ENCODE measurements at regions not wholly inside any gene's neighbourhood (a gene's known extent, or its start where the extent isn't known, plus 50 kb on each side); places are given as distances from the start of the nearest gene placed in this dataset.
A peak's percentile ranks its signal among the peaks of the same experiment; 100 is the strongest.

DNA sequence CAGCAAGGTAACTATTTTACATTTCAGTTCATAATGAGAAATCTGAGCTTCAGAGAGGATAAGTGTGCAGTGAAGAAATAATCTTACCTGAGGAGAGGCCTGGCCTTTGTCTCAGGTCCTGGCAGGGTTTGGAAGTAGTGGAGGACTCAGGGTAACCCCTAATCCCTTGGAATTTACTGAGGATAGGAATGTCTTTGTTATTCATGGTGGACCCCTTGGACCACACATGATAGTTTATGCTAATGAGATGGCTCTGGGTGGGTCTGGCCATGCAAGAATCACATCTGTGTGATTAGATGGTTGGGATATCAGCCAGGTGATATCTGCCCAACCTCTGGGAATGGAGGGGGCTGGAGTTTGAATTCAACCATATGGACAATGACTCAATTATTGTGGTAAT lies 65.0 kb upstream of the DAZL start:
- Mint-ChIP-seq H3K9me3 (peaks cover 0 to 8% (median 2%) of the 10 kb centered on the region in 5 donors), H3K36me3 (peaks cover 0 to 8% (median 1%) of the 10 kb centered on the region in 3 donors), H3K4me1 (no peaks in the 10 kb centered on the region), H3K4me3 (no peak overlapping the region), H3K27ac (no peak overlapping the region), H3K27me3 (peaks cover 3 to 4% of the 10 kb centered on the region in 2 donors)
- DNase-seq: no peak
- no peaks in the 10 kb centered on the region for H3K4me1 ChIP-seq (ENCODE audit: insufficient read depth, low read length)
- H3K27ac ChIP-seq (ENCODE audit: low read depth, low read length): no peak overlapping the region
- H3K4me3 ChIP-seq (ENCODE audit: low read length): no peak overlapping the region
- POLR2A ChIA-PET: no interaction called here
- no peaks in the 10 kb centered on the region for H3K9me3 ChIP-seq (ENCODE audit: low read length)
- H3K36me3 ChIP-seq (ENCODE audit: insufficient read depth, low read length): no peaks in the 10 kb centered on the region
- H3K27me3 ChIP-seq (ENCODE audit: insufficient read depth, low read length, poor library complexity, severe bottlenecking): no peaks in the 10 kb centered on the region
- CTCF ChIA-PET: no interaction called here

DNA sequence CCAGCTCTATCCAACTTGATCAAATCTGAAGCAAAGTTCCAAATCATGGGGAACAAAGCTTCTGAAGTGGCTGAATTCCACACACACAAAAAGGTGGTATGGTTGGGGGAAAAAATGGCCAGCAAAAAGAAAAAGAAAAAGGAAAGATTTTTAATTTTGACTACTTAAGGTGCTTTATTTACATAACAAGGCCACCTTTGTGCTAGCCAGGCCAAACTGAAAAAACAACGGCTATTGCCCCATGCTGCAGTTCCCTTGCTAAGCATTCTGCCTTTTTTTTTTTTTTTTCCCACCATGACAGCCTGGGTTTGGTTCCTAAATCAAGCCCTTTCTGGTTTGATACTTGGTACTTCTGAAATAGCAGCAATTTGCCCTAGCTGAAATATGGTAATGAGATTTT lies 66.5 kb upstream of the DAZL start:
- H3K36me3 ChIP-seq (ENCODE audit: insufficient read depth, low read length): no peaks in the 10 kb centered on the region

DNA sequence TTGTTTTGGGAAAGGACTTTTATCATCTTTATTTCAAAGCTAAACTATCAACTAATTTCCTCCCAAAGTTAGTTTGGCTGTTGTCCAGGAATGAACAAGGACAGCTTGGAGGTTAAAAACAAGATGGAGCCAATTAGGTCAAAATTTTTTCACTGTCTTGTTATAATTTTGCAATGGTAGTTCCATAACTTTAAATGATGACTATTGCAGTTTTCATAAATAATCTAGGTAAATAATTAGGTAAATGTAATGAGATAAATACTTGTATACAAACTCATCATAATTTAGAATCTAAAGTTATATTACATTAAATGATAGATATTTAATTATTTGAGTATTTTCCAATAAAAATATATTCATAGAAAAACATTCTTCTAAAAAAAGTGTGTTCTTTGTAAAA lies 68.3 kb upstream of the DAZL start:
- Mint-ChIP-seq H3K9me3 (peaks cover 5 to 20% (median 11%) of the 10 kb centered on the region in 5 donors), H3K27me3 (peaks cover 4 to 8% of the 10 kb centered on the region in 2 donors), H3K4me1 (no peaks in the 10 kb centered on the region), H3K36me3 (peaks cover 0 to 25% (median 4%) of the 10 kb centered on the region in 3 donors), H3K27ac (no peak overlapping the region), H3K4me3 (no peak overlapping the region)
- no peaks in the 10 kb centered on the region for H3K4me1 ChIP-seq (ENCODE audit: insufficient read depth, low read length)
- POLR2A ChIA-PET: no interaction called here
- no peak overlapping the region for H3K4me3 ChIP-seq (ENCODE audit: low read length)
- H3K36me3 ChIP-seq (ENCODE audit: insufficient read depth, low read length): no peaks in the 10 kb centered on the region
- no peaks in the 10 kb centered on the region for H3K9me3 ChIP-seq (ENCODE audit: low read length)
- H3K27ac ChIP-seq (ENCODE audit: low read depth, low read length): no peak overlapping the region
- no peaks in the 10 kb centered on the region for H3K27me3 ChIP-seq (ENCODE audit: insufficient read depth, low read length, poor library complexity, severe bottlenecking)
- CTCF ChIA-PET: no interaction called here
- DNase-seq: no peak

More for the DNA sequence above, 66.5 kb upstream of the DAZL start:
- ChIA-PET POLR2A (no interaction called here), CTCF (no interaction called here)
- Mint-ChIP-seq H3K27ac (no peak overlapping the region), H3K9me3 (peaks cover 7 to 20% (median 9%) of the 10 kb centered on the region in 5 donors), H3K27me3 (peaks cover 4 to 8% of the 10 kb centered on the region in 2 donors), H3K36me3 (peaks cover 0 to 17% (median 4%) of the 10 kb centered on the region in 3 donors), H3K4me1 (no peaks in the 10 kb centered on the region), H3K4me3 (no peak overlapping the region)
- H3K9me3 ChIP-seq (ENCODE audit: low read length): no peaks in the 10 kb centered on the region
- DNase-seq: no peak
- no peaks in the 10 kb centered on the region for H3K27me3 ChIP-seq (ENCODE audit: insufficient read depth, low read length, poor library complexity, severe bottlenecking)
- H3K4me1 ChIP-seq (ENCODE audit: insufficient read depth, low read length): no peaks in the 10 kb centered on the region
- H3K27ac ChIP-seq (ENCODE audit: low read depth, low read length): no peak overlapping the region
- H3K4me3 ChIP-seq (ENCODE audit: low read length): no peak overlapping the region

DNA sequence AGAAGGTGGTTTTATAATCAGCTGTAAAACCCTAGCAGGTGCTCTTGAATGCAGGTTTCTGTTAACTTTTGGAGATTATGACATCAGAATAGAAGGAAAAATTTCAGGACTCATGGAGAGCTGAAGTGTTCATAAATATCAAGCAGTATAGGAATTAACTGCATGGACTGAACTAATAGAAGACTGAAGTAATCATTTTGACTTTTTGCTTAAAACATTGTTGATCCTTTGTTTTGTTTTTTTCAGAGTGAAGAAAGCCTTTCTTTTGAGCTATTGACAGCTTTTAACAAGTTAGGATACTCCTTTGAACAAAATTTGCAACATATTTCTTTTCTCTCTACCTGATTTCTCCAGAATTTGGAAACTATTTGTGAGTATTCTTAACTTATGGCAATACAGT lies 70.6 kb upstream of the DAZL start:
- Histone ChIP-seq H3K27me3 (ENCODE audit: insufficient read depth, low read length, poor library complexity, severe bottlenecking) (no peaks in the 10 kb centered on the region), H3K9me3 (ENCODE audit: low read length) (no peaks in the 10 kb centered on the region), H3K27ac (ENCODE audit: low read depth, low read length) (no peak overlapping the region), H3K4me3 (ENCODE audit: low read length) (no peak overlapping the region), H3K4me1 (ENCODE audit: insufficient read depth, low read length) (no peaks in the 10 kb centered on the region), H3K36me3 (ENCODE audit: insufficient read depth, low read length) (no peaks in the 10 kb centered on the region)
- peaks cover under 1 to 8% of the 10 kb centered on the region in 2 donors for H3K27me3 Mint-ChIP-seq
- H3K4me1 Mint-ChIP-seq: no peaks in the 10 kb centered on the region
- no peak overlapping the region for H3K4me3 Mint-ChIP-seq
- no peak for DNase-seq
- ChIA-PET CTCF (interaction anchor here (0.9 kb wide), 1 partner anchor 116 kb away, joined by 3 read pairs; no protein-coding TSS in a partner anchor), POLR2A (no interaction called here)
- H3K27ac Mint-ChIP-seq: no peak overlapping the region
- peaks cover 5 to 20% (median 11%) of the 10 kb centered on the region in 5 donors for H3K9me3 Mint-ChIP-seq
- H3K36me3 Mint-ChIP-seq: peaks cover 0 to 29% (median 3%) of the 10 kb centered on the region in 3 donors

DNA sequence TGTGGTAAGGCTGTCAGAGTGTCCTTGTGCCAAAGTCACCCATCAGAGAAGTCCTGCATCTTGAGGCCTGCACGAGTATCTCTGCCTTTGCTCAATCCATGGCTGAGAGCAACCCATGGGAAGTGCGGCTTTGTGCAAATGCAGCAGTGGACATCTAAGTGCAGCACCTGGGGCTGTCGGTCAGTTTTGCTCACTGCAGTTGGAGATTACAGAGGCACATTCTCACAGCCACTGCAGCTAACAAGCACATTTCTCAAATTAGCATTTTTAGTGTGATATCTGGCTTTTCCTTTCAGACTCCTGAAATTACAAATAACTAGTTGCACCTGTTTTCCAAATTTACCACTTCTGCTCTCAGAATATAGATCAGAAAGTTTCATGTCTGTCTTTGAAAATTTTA lies 81.5 kb upstream of the DAZL start:
- H3K4me3 Mint-ChIP-seq: no peak overlapping the region
- Histone ChIP-seq H3K4me1 (ENCODE audit: insufficient read depth, low read length) (no peaks in the 10 kb centered on the region), H3K36me3 (ENCODE audit: insufficient read depth, low read length) (no peaks in the 10 kb centered on the region), H3K27me3 (ENCODE audit: insufficient read depth, low read length, poor library complexity, severe bottlenecking) (no peaks in the 10 kb centered on the region), H3K9me3 (ENCODE audit: low read length) (no peaks in the 10 kb centered on the region), H3K4me3 (ENCODE audit: low read length) (no peak overlapping the region), H3K27ac (ENCODE audit: low read depth, low read length) (no peak overlapping the region)
- CTCF ChIA-PET: no interaction called here
- no peaks in the 10 kb centered on the region for H3K9me3 Mint-ChIP-seq
- POLR2A ChIA-PET: no interaction called here
- DNase-seq: no peak
- peak overlapping the region in 1 of 8 donors; percentile 27 for H3K27ac Mint-ChIP-seq
- H3K4me1 Mint-ChIP-seq: no peaks in the 10 kb centered on the region
- H3K36me3 Mint-ChIP-seq: peaks cover 0 to 4% (median 0%) of the 10 kb centered on the region in 3 donors
- peaks cover 2 to 10% of the 10 kb centered on the region in 2 donors for H3K27me3 Mint-ChIP-seq

DNA sequence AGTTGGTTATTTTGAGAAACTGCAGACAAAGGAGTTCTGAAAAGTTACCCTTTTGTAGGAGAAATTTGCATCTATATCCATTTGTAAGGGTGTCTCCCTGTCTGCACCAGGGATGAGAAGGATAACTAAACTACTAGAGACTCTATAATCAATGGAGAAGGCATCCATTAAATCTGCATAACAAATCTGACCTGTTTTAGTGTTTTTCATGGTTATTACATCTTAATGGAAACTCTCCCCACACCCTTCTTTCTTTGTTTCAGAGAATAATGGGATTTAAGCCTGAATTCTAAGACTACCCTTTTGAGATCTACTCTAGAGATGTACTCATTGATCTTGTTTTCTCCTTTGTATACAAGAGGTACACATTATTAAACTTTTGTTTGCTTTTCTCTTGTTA lies 82.0 kb upstream of the DAZL start:
- H3K36me3 ChIP-seq (ENCODE audit: insufficient read depth, low read length): no peaks in the 10 kb centered on the region
- no peak for DNase-seq
- peaks cover 2 to 10% of the 10 kb centered on the region in 2 donors for H3K27me3 Mint-ChIP-seq
- no peak overlapping the region for H3K27ac Mint-ChIP-seq
- CTCF ChIA-PET: no interaction called here
- H3K27me3 ChIP-seq (ENCODE audit: insufficient read depth, low read length, poor library complexity, severe bottlenecking): no peaks in the 10 kb centered on the region
- no peak overlapping the region for H3K4me3 Mint-ChIP-seq
- H3K4me3 ChIP-seq (ENCODE audit: low read length): no peak overlapping the region
- H3K4me1 Mint-ChIP-seq: no peaks in the 10 kb centered on the region
- H3K36me3 Mint-ChIP-seq: peaks cover 0 to 4% (median 0%) of the 10 kb centered on the region in 3 donors
- H3K9me3 ChIP-seq (ENCODE audit: low read length): no peaks in the 10 kb centered on the region
- H3K27ac ChIP-seq (ENCODE audit: low read depth, low read length): no peak overlapping the region
- no peaks in the 10 kb centered on the region for H3K9me3 Mint-ChIP-seq
- no peaks in the 10 kb centered on the region for H3K4me1 ChIP-seq (ENCODE audit: insufficient read depth, low read length)
- POLR2A ChIA-PET: no interaction called here

DNA sequence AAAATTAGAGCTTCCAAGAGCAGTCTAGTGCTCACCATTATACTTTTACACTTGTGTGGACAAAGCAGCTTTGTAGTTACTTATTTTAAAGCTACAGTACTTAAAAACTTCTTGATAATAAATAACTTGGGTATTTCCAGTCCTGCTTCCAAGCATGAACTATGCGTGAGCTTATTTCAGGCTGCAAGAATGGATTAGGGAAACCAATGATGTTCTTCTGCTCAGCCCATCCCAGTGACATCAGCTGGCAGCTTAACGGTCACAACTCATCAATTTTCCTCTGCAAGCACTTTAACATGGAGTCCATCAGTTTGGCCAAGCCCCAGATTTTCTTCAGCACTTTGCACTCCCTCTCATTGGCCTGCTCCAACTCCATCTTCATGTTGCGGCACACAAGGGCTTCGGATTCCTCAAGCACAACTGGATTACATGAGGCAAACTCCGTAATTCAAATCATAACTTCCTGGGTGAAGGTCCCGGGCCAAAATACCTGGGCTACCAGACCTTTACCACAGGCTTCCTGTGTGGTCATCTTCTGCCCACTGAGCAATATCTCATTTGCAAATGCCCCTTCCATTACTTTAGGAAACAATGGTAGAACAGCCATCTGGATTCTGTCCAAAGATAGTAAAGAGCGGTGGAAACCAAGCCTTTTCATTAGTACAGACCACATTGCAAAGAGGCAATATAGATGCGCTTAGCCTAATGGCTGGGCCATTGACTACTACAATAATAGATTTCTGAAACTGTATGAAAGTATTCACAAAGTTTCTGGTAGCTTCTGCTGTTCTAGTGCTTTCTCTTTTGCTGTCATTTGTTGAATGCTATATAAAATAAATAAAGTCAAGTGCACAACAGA lies 87.5 kb upstream of the DAZL start:
- peaks cover 0 to 9% (median 0%) of the 10 kb centered on the region in 3 donors for H3K36me3 Mint-ChIP-seq
- no peaks in the 10 kb centered on the region for H3K9me3 ChIP-seq (ENCODE audit: low read length)
- peak overlapping the region in 1 of 8 donors; percentile 56 for H3K27ac Mint-ChIP-seq
- H3K27ac ChIP-seq (ENCODE audit: low read depth, low read length): no peak overlapping the region
- ChIA-PET CTCF (no interaction called here), POLR2A (no interaction called here)
- peaks cover 3 to 10% of the 10 kb centered on the region in 2 donors for H3K27me3 Mint-ChIP-seq
- H3K9me3 Mint-ChIP-seq: no peaks in the 10 kb centered on the region
- no peak overlapping the region for H3K4me3 ChIP-seq (ENCODE audit: low read length)
- no peak for DNase-seq
- H3K27me3 ChIP-seq (ENCODE audit: insufficient read depth, low read length, poor library complexity, severe bottlenecking): no peaks in the 10 kb centered on the region
- no peaks in the 10 kb centered on the region for H3K36me3 ChIP-seq (ENCODE audit: insufficient read depth, low read length)
- H3K4me1 ChIP-seq (ENCODE audit: insufficient read depth, low read length): no peaks in the 10 kb centered on the region
- H3K4me1 Mint-ChIP-seq: no peaks in the 10 kb centered on the region
- H3K4me3 Mint-ChIP-seq: no peak overlapping the region

DNA sequence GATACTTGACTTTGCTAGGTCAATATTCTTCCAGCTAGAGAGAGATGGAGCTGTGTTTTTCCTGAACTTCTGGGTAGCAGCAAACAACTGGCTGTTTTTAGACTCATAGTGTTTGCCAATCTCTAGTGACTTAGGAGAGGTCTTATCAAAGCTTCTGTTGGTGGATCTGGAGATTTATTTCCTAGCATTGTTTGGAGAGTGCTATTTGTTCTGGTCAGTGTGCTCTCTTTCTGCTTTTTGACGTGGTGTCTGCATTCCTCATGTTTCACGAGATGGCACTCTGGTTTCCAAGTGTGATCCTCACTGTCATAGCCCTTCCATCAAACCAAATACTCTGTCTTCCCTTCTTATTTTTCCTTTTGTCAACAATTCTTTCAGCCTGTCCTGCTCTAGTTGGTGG lies 88.6 kb upstream of the DAZL start:
- POLR2A ChIA-PET: no interaction called here
- Histone ChIP-seq H3K27me3 (ENCODE audit: insufficient read depth, low read length, poor library complexity, severe bottlenecking) (no peaks in the 10 kb centered on the region), H3K36me3 (ENCODE audit: insufficient read depth, low read length) (no peaks in the 10 kb centered on the region), H3K9me3 (ENCODE audit: low read length) (no peaks in the 10 kb centered on the region), H3K27ac (ENCODE audit: low read depth, low read length) (no peak overlapping the region), H3K4me1 (ENCODE audit: insufficient read depth, low read length) (no peaks in the 10 kb centered on the region), H3K4me3 (ENCODE audit: low read length) (no peak overlapping the region)
- H3K4me1 Mint-ChIP-seq: no peaks in the 10 kb centered on the region
- no peaks in the 10 kb centered on the region for H3K9me3 Mint-ChIP-seq
- no peak overlapping the region for H3K4me3 Mint-ChIP-seq
- no peak for DNase-seq
- H3K36me3 Mint-ChIP-seq: peaks cover 0 to 9% (median 0%) of the 10 kb centered on the region in 3 donors
- peaks cover 3 to 6% of the 10 kb centered on the region in 2 donors for H3K27me3 Mint-ChIP-seq
- H3K27ac Mint-ChIP-seq: no peak overlapping the region
- CTCF ChIA-PET: no interaction called here

Data from CD8-positive, alpha-beta memory T cell (primary cell).